SIG-M5 treated with dmso at 0.1 percent for 504 hours (cell line): ENCODE measurements at regions not wholly inside any gene's neighbourhood (a gene's known extent, or its start where the extent isn't known, plus 50 kb on each side); places are given as distances from the start of the nearest gene placed in this dataset.

Experiments used
- DNase-seq: peaks from one replicate; lab custom pipeline; 2025; ENCODE audit not compliant: unreplicated experiment; lab: John Stamatoyannopoulos, UW

GRCh38 chr15:94889153-94889552 is 657.8 kb downstream of the MCTP2 start:
- no peak for DNase-seq

GRCh38 chr15:94893091-94893490 is 661.7 kb downstream of the MCTP2 start:
- no peak for DNase-seq

- DNase-seq = no peak
Measured at GRCh38 chr15:94894056-94894455, 662.7 kb downstream of the MCTP2 start.

GRCh38 chr15:94909510-94909909 is 678.1 kb downstream of the MCTP2 start:
- no peak for DNase-seq

- DNase-seq = no peak
Measured at GRCh38 chr15:94910166-94910565, 678.8 kb downstream of the MCTP2 start.

- DNase-seq = no peak
Measured at GRCh38 chr15:94912760-94913159, 681.4 kb downstream of the MCTP2 start.

GRCh38 chr15:94917068-94917467 is 685.7 kb downstream of the MCTP2 start:
- DNase-seq = no peak

GRCh38 chr15:94921936-94922335 is 690.6 kb downstream of the MCTP2 start:
- no peak for DNase-seq

- no peak for DNase-seq
Measured at GRCh38 chr15:94924057-94924456, 692.7 kb downstream of the MCTP2 start.

- no peak for DNase-seq
Measured at GRCh38 chr15:94924971-94925598, 693.7 kb downstream of the MCTP2 start.

GRCh38 chr15:94925680-94926079 is 694.3 kb downstream of the MCTP2 start:
- DNase-seq = no peak

- no peak for DNase-seq
Measured at GRCh38 chr15:94927003-94927402, 695.6 kb downstream of the MCTP2 start.

GRCh38 chr15:94929282-94929681 is 697.9 kb downstream of the MCTP2 start:
- no peak for DNase-seq

- DNase-seq = no peak
Measured at GRCh38 chr15:94930441-94930840, 699.1 kb downstream of the MCTP2 start.

- no peak for DNase-seq
Measured at GRCh38 chr15:94930960-94931359, 699.6 kb downstream of the MCTP2 start.

GRCh38 chr15:94934440-94934839 is 703.1 kb downstream of the MCTP2 start:
- DNase-seq = no peak

GRCh38 chr15:94937242-94937641 is 705.9 kb downstream of the MCTP2 start:
- DNase-seq = no peak

- no peak for DNase-seq
Measured at GRCh38 chr15:94943888-94944287, 712.5 kb downstream of the MCTP2 start.

- DNase-seq = no peak
Measured at GRCh38 chr15:94951538-94951937, 720.2 kb downstream of the MCTP2 start.

GRCh38 chr15:94963953-94964352 is 732.6 kb downstream of the MCTP2 start:
- DNase-seq = no peak

GRCh38 chr15:94965593-94965992 is 734.2 kb downstream of the MCTP2 start:
- no peak for DNase-seq

- no peak for DNase-seq
Measured at GRCh38 chr15:94968133-94968532, 736.8 kb downstream of the MCTP2 start.

- no peak for DNase-seq
Measured at GRCh38 chr15:94970096-94970495, 738.7 kb downstream of the MCTP2 start.
